ENCODE measurements at regions not wholly inside any gene's neighbourhood (a gene's known extent, or its start where the extent isn't known, plus 50 kb on each side); places are given as distances from the start of the nearest gene placed in this dataset.
A peak's percentile ranks its signal among the peaks of the same experiment; 100 is the strongest.

GRCh38 chrX:22389556-22390179 is 117.0 kb downstream of the CBLL2 start:
- peak; percentile 85 for DNase-seq (ENCODE audit: low read depth)
- no peak overlapping the region for H3K4me3 ChIP-seq (ENCODE audit: low read depth, low read length)
- no peak for TF ChIP-seq CTCF (IDR thresholded peaks at IDR 0.05; ENCODE audit: insufficient read depth, low read depth, low read length)

- H3K4me3 ChIP-seq (ENCODE audit: low read depth, low read length), result no peak overlapping the region
- no peak for TF ChIP-seq CTCF (IDR thresholded peaks at IDR 0.05; ENCODE audit: insufficient read depth, low read depth, low read length)
- peak; percentile 27 for DNase-seq (ENCODE audit: low read depth)
These were observed 119.6 kb downstream of the CBLL2 start for GRCh38 chrX:22392133-22392948.

- no peak overlapping the region for H3K4me3 ChIP-seq (ENCODE audit: low read depth, low read length)
- no peak for TF ChIP-seq CTCF (IDR thresholded peaks at IDR 0.05; ENCODE audit: insufficient read depth, low read depth, low read length)
- DNase-seq (ENCODE audit: low read depth), result peak; percentile 7
These were observed 122.7 kb downstream of the CBLL2 start for GRCh38 chrX:22395372-22395771.

- no peak overlapping the region for H3K4me3 ChIP-seq (ENCODE audit: low read depth, low read length)
- DNase-seq (ENCODE audit: low read depth), result no peak
- TF ChIP-seq CTCF (IDR thresholded peaks at IDR 0.05; ENCODE audit: insufficient read depth, low read depth, low read length), result no peak
These were observed 123.7 kb downstream of the CBLL2 start for GRCh38 chrX:22396408-22396807.

GRCh38 chrX:22397566-22397965 is 124.9 kb downstream of the CBLL2 start:
- no peak overlapping the region for H3K4me3 ChIP-seq (ENCODE audit: low read depth, low read length)
- DNase-seq (ENCODE audit: low read depth), result no peak
- TF ChIP-seq CTCF (IDR thresholded peaks at IDR 0.05; ENCODE audit: insufficient read depth, low read depth, low read length), result no peak

GRCh38 chrX:22399437-22400192 is 126.9 kb downstream of the CBLL2 start:
- no peak overlapping the region for H3K4me3 ChIP-seq (ENCODE audit: low read depth, low read length)
- DNase-seq (ENCODE audit: low read depth), result no peak
- no peak for TF ChIP-seq CTCF (IDR thresholded peaks at IDR 0.05; ENCODE audit: insufficient read depth, low read depth, low read length)
